ENCODE measurements at regions not wholly inside any gene's neighbourhood (a gene's known extent, or its start where the extent isn't known, plus 50 kb on each side); places are given as distances from the start of the nearest gene placed in this dataset.
"Not testable (repeated sequence)": the region's sequence is repeated elsewhere in the genome, so short reads cannot be mapped to it uniquely, and the experiment has no call there.

GRCh38 chr6:11304946-11305345 lies 72.5 kb upstream of the NEDD9 start:
- WGBS (ENCODE audit: extremely low coverage, insufficient coverage, low lambda C conversion rate), result no CpG with 5 or more reads among the region's 3 CpGs
- Histone ChIP-seq H2AK5ac (ENCODE audit: low read length) (no peak overlapping the region), H2BK120ac (ENCODE audit: low read depth, low read length) (no peak overlapping the region), H3K27me3 (ENCODE audit: insufficient read depth, low read length, poor library complexity) (no peaks in the 10 kb centered on the region), H3K18ac (ENCODE audit: low read length) (no peak overlapping the region), H2BK15ac (replicated peaks; ENCODE audit: low read depth) (no peak overlapping the region), H4K8ac (ENCODE audit: low read depth, low read length) (no peak overlapping the region), H2BK5ac (ENCODE audit: low read length) (no peak overlapping the region), H3K36me3 (ENCODE audit: control insufficient read depth, insufficient read depth, low read length) (no peaks in the 10 kb centered on the region), H3K4me2 (ENCODE audit: low read length) (no peak overlapping the region), H3K4me1 (ENCODE audit: control insufficient read depth, low read depth, low read length) (no peaks in the 10 kb centered on the region), H3K79me2 (ENCODE audit: control insufficient read depth, insufficient read depth, low read length) (no peaks in the 10 kb centered on the region), H3K79me1 (ENCODE audit: low read length) (no peaks in the 10 kb centered on the region), H3K23ac (ENCODE audit: low read length) (no peak overlapping the region), H3K56ac (ENCODE audit: low read length) (no peak overlapping the region), H3K4ac (ENCODE audit: low read depth, low read length) (no peak overlapping the region), H3K27ac (ENCODE audit: low read depth, low read length) (no peak overlapping the region), H3K9ac (ENCODE audit: low read length) (no peak overlapping the region), H4K5ac (ENCODE audit: low read length) (no peak overlapping the region), H3K4me3 (ENCODE audit: low read length) (no peak overlapping the region)
- no peak for DNase-seq

- not testable (repeated sequence) for H2BK120ac ChIP-seq (ENCODE audit: low read depth, low read length); H3K27ac ChIP-seq (ENCODE audit: low read depth, low read length); H4K5ac ChIP-seq (ENCODE audit: low read length); H3K79me1 ChIP-seq (ENCODE audit: low read length); H3K27me3 ChIP-seq (ENCODE audit: insufficient read depth, low read length, poor library complexity); H3K79me2 ChIP-seq (ENCODE audit: control insufficient read depth, insufficient read depth, low read length); H3K36me3 ChIP-seq (ENCODE audit: control insufficient read depth, insufficient read depth, low read length); H2BK5ac ChIP-seq (ENCODE audit: low read length); H3K4ac ChIP-seq (ENCODE audit: low read depth, low read length); H3K9ac ChIP-seq (ENCODE audit: low read length); H2BK15ac ChIP-seq (replicated peaks; ENCODE audit: low read depth); H3K23ac ChIP-seq (ENCODE audit: low read length); H2AK5ac ChIP-seq (ENCODE audit: low read length); H3K56ac ChIP-seq (ENCODE audit: low read length); H3K4me3 ChIP-seq (ENCODE audit: low read length); DNase-seq; H3K18ac ChIP-seq (ENCODE audit: low read length); H4K8ac ChIP-seq (ENCODE audit: low read depth, low read length); H3K4me1 ChIP-seq (ENCODE audit: control insufficient read depth, low read depth, low read length); H3K4me2 ChIP-seq (ENCODE audit: low read length)
- no CpG with 5 or more reads among the region's 5 CpGs for WGBS (ENCODE audit: extremely low coverage, insufficient coverage, low lambda C conversion rate)
Observed at GRCh38 chr6:11299876-11300428, 67.5 kb upstream of the NEDD9 start.

- H2BK5ac ChIP-seq (ENCODE audit: low read length); H2BK15ac ChIP-seq (replicated peaks; ENCODE audit: low read depth); H3K79me1 ChIP-seq (ENCODE audit: low read length); H3K79me2 ChIP-seq (ENCODE audit: control insufficient read depth, insufficient read depth, low read length); H3K27ac ChIP-seq (ENCODE audit: low read depth, low read length); H3K36me3 ChIP-seq (ENCODE audit: control insufficient read depth, insufficient read depth, low read length); H3K4me1 ChIP-seq (ENCODE audit: control insufficient read depth, low read depth, low read length); H3K23ac ChIP-seq (ENCODE audit: low read length); DNase-seq; H3K18ac ChIP-seq (ENCODE audit: low read length); H4K5ac ChIP-seq (ENCODE audit: low read length); H3K4me2 ChIP-seq (ENCODE audit: low read length); H2AK5ac ChIP-seq (ENCODE audit: low read length); H2BK120ac ChIP-seq (ENCODE audit: low read depth, low read length); H4K8ac ChIP-seq (ENCODE audit: low read depth, low read length); H3K4me3 ChIP-seq (ENCODE audit: low read length); H3K9ac ChIP-seq (ENCODE audit: low read length); H3K4ac ChIP-seq (ENCODE audit: low read depth, low read length); H3K27me3 ChIP-seq (ENCODE audit: insufficient read depth, low read length, poor library complexity): not testable (repeated sequence)
- H3K56ac ChIP-seq (ENCODE audit: low read length), result peak overlapping the region; percentile 25
- WGBS (ENCODE audit: extremely low coverage, insufficient coverage, low lambda C conversion rate), result no CpG with 5 or more reads among the region's 5 CpGs
Observed at GRCh38 chr6:11299421-11299784, 66.9 kb upstream of the NEDD9 start.

GRCh38 chr6:11298651-11299420 lies 66.4 kb upstream of the NEDD9 start:
- Histone ChIP-seq H3K4me3 (ENCODE audit: low read length) (no peak overlapping the region), H3K4ac (ENCODE audit: low read depth, low read length) (no peak overlapping the region), H3K79me1 (ENCODE audit: low read length) (no peaks in the 10 kb centered on the region), H3K4me2 (ENCODE audit: low read length) (no peak overlapping the region), H2AK5ac (ENCODE audit: low read length) (no peak overlapping the region), H3K4me1 (ENCODE audit: control insufficient read depth, low read depth, low read length) (no peaks in the 10 kb centered on the region), H3K9ac (ENCODE audit: low read length) (no peak overlapping the region), H3K18ac (ENCODE audit: low read length) (no peak overlapping the region), H3K36me3 (ENCODE audit: control insufficient read depth, insufficient read depth, low read length) (no peaks in the 10 kb centered on the region), H4K8ac (ENCODE audit: low read depth, low read length) (no peak overlapping the region), H3K56ac (ENCODE audit: low read length) (peak overlapping the region; percentile 25), H3K27ac (ENCODE audit: low read depth, low read length) (no peak overlapping the region), H2BK120ac (ENCODE audit: low read depth, low read length) (no peak overlapping the region), H3K27me3 (ENCODE audit: insufficient read depth, low read length, poor library complexity) (no peaks in the 10 kb centered on the region), H2BK15ac (replicated peaks; ENCODE audit: low read depth) (no peak overlapping the region), H4K5ac (ENCODE audit: low read length) (no peak overlapping the region), H3K79me2 (ENCODE audit: control insufficient read depth, insufficient read depth, low read length) (no peaks in the 10 kb centered on the region), H2BK5ac (ENCODE audit: low read length) (no peak overlapping the region), H3K23ac (ENCODE audit: low read length) (no peak overlapping the region)
- no CpG with 5 or more reads among the region's 9 CpGs for WGBS (ENCODE audit: extremely low coverage, insufficient coverage, low lambda C conversion rate)
- peak; percentile 73 for DNase-seq

GRCh38 chr6:11297376-11297729 lies 64.9 kb upstream of the NEDD9 start:
- Histone ChIP-seq H3K4me2 (ENCODE audit: low read length) (no peak overlapping the region), H2AK5ac (ENCODE audit: low read length) (no peak overlapping the region), H3K4me3 (ENCODE audit: low read length) (no peak overlapping the region), H3K79me1 (ENCODE audit: low read length) (no peaks in the 10 kb centered on the region), H2BK120ac (ENCODE audit: low read depth, low read length) (no peak overlapping the region), H3K23ac (ENCODE audit: low read length) (no peak overlapping the region), H3K36me3 (ENCODE audit: control insufficient read depth, insufficient read depth, low read length) (no peaks in the 10 kb centered on the region), H3K4ac (ENCODE audit: low read depth, low read length) (no peak overlapping the region), H3K4me1 (ENCODE audit: control insufficient read depth, low read depth, low read length) (no peaks in the 10 kb centered on the region), H3K79me2 (ENCODE audit: control insufficient read depth, insufficient read depth, low read length) (no peaks in the 10 kb centered on the region), H3K56ac (ENCODE audit: low read length) (no peak overlapping the region), H4K5ac (ENCODE audit: low read length) (no peak overlapping the region), H2BK5ac (ENCODE audit: low read length) (no peak overlapping the region), H3K9ac (ENCODE audit: low read length) (no peak overlapping the region), H3K27me3 (ENCODE audit: insufficient read depth, low read length, poor library complexity) (no peaks in the 10 kb centered on the region), H3K27ac (ENCODE audit: low read depth, low read length) (no peak overlapping the region), H2BK15ac (replicated peaks; ENCODE audit: low read depth) (no peak overlapping the region), H3K18ac (ENCODE audit: low read length) (no peak overlapping the region), H4K8ac (ENCODE audit: low read depth, low read length) (no peak overlapping the region)
- no CpG with 5 or more reads among the region's 1 CpG for WGBS (ENCODE audit: extremely low coverage, insufficient coverage, low lambda C conversion rate)
- no peak for DNase-seq

All from mesendoderm (in vitro differentiated cells).